Breast epithelium (tissue), 4 donors: ENCODE measurements at regions not wholly inside any gene's neighbourhood (a gene's known extent, or its start where the extent isn't known, plus 50 kb on each side); places are given as distances from the start of the nearest gene placed in this dataset.

Experiments used
- DNase-seq, 2 donors: peaks; one replicate each; pipeline ENCODE4 v3.0.0-alpha.2; 2019; ENCODE audit warnings: low spot score in 2 of 2
- H3K27ac ChIP-seq, 2 donors: fragments of 200-600 bp; sonication (generic) in 1 of 2; one replicate each; pipeline ENCODE4 v1.5.1; 2016 to 2019; ENCODE audit warnings: mild to moderate bottlenecking in 1 of 2
- H3K27me3 ChIP-seq, 2 donors: fragments of 200-600 bp; sonication (generic) in 1 of 2; one replicate each; pipeline versions ENCODE4 v1.5.1 to v1.6.0; 2017 to 2019; ENCODE audit warnings: control low read depth in 1 of 2, mild to moderate bottlenecking in 1 of 2
- H3K36me3 ChIP-seq: fragments of 200-600 bp; one replicate; pipeline ENCODE4 v1.5.1; 2019
- H3K4me1 ChIP-seq, 2 donors: fragments of 200-600 bp; sonication (generic); one replicate each; pipeline ENCODE4 v1.5.1; 2016 to 2019; ENCODE audit warnings: control low read depth in 1 of 2
- H3K4me3 ChIP-seq, 3 donors: fragments of 200-600 bp; sonication (generic); 1 replicate in 2 of 3; 2 replicates in 1 of 3; pipeline ENCODE4 v1.5.1; 2016 to 2019; ENCODE audit warnings: mild to moderate bottlenecking in 3 of 3, moderate library complexity in 2 of 3
- H3K9me3 ChIP-seq, 2 donors: fragments of 200-600 bp; sonication (generic) in 1 of 2; one replicate each; pipeline ENCODE4 v1.5.1; 2016 to 2019; ENCODE audit warnings: control low read depth in 1 of 2
- POLR2A ChIP-seq: fragments of 450-650 bp; IDR thresholded peaks from one replicate; pipeline ENCODE4 v1.6.1; 2016; ENCODE audit warnings: antibody characterized with exemption, mild to moderate bottlenecking, moderate library complexity
- POLR2AphosphoS5 ChIP-seq, 3 donors: sonication (generic); formaldehyde crosslinking; IDR thresholded peaks; one replicate each; pipeline ENCODE4 v1.6.1; 2017; ENCODE audit warnings: antibody characterized with exemption in 3 of 3
- intact Hi-C: fragments of 100-400 bp; cut with DNase I; formaldehyde crosslinking; loops from one replicate; pipeline ENCODE4 v1.15.1; 2023; ENCODE audit warnings: low total_unique reads
- TF ChIP-seq, protein P1 (sequence below), 3 donors: fragments of 450-650 bp; IDR thresholded peaks; one replicate each; pipeline ENCODE4 v1.5.1; 2016 to 2017; ENCODE audit warnings: antibody characterized with exemption in 3 of 3, mild to moderate bottlenecking in 3 of 3, moderate library complexity in 3 of 3

DNA sequence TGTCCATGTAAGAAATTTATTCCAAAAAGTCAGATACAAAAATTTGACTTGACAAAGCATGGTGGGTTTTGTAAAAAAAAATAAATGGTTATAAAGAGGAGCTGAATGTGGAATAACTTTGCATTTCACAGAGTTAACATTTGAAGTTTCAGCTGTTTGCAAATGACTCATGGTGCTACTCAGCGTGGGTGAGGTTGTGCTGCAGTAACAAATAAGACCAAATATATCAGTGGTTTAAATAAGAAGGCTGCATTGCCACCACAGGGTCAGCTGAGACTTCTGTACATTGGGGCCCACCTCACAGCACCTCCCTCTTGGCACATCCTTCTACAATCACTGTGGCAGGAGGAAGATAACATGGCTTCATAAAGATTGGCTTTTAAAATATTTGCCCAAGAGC, 272.5 kb upstream of the SULF2 start:
- H3K27ac ChIP-seq: no peak overlapping the region
- H3K36me3 ChIP-seq: no peaks in the 10 kb centered on the region
- no peak overlapping the region for H3K4me3 ChIP-seq
- no peak for DNase-seq
- intact Hi-C loops: no loop called here
- no peaks in the 10 kb centered on the region for H3K9me3 ChIP-seq
- H3K27me3 ChIP-seq: no peaks in the 10 kb centered on the region
- H3K4me1 ChIP-seq: no peaks in the 10 kb centered on the region
- TF ChIP-seq POLR2AphosphoS5 (IDR thresholded peaks at IDR 0.05): no peak
- no peak for TF ChIP-seq POLR2A
- TF ChIP-seq, protein P1, sequence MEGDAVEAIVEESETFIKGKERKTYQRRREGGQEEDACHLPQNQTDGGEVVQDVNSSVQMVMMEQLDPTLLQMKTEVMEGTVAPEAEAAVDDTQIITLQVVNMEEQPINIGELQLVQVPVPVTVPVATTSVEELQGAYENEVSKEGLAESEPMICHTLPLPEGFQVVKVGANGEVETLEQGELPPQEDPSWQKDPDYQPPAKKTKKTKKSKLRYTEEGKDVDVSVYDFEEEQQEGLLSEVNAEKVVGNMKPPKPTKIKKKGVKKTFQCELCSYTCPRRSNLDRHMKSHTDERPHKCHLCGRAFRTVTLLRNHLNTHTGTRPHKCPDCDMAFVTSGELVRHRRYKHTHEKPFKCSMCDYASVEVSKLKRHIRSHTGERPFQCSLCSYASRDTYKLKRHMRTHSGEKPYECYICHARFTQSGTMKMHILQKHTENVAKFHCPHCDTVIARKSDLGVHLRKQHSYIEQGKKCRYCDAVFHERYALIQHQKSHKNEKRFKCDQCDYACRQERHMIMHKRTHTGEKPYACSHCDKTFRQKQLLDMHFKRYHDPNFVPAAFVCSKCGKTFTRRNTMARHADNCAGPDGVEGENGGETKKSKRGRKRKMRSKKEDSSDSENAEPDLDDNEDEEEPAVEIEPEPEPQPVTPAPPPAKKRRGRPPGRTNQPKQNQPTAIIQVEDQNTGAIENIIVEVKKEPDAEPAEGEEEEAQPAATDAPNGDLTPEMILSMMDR (IDR thresholded peaks at IDR 0.05): no peak

DNA sequence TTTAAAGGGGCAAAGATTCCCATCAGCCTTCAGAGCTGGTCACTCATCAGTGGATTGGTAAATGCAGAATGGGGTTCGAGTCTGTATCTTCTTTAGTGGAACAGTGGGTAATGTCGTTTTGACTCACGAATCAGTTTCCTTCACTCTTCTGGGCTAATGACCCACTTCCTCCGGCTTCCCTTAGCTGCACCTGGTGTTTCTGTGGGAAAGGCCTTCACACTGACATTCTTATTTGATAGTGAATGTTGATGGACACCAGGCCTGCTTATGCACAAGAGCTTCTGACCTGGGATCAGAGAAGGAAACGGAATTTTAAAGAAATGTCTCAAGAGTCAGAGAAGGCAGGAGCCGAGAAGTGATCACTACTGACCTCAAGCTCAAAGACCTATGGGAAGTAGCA, 272.0 kb upstream of the SULF2 start:
- TF ChIP-seq POLR2A (no peak), POLR2AphosphoS5 (IDR thresholded peaks at IDR 0.05) (no peak)
- TF ChIP-seq, protein P1 (IDR thresholded peaks at IDR 0.05): no peak
- Histone ChIP-seq H3K27ac (no peak overlapping the region), H3K9me3 (no peaks in the 10 kb centered on the region), H3K27me3 (no peaks in the 10 kb centered on the region), H3K36me3 (no peaks in the 10 kb centered on the region), H3K4me1 (no peaks in the 10 kb centered on the region), H3K4me3 (no peak overlapping the region)
- intact Hi-C loops: no loop called here
- DNase-seq: no peak

DNA sequence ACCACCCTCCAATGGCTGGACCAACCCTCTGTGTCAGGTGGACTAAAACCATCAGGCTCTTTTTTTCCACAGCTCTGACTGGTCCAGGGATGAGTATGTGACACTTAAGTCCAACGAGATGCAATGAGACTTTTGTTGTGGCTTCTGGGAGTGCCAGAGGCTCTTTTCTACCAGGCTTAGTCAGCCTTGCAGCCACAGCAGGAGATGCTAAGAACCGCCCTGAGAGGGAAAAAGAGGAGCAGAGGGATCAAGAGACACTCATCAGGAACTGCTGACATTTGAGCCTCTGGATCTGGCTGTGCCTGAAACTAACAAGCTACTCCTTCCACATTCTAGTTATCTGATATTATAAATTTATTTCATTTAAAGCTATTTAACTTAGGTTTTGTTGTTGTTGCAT, 270.9 kb upstream of the SULF2 start:
- DNase-seq: no peak
- intact Hi-C loops: no loop called here

GRCh38 chr20:48054051-48054450, 268.8 kb upstream of the SULF2 start:
- Histone ChIP-seq H3K36me3 (no peaks in the 10 kb centered on the region), H3K9me3 (no peaks in the 10 kb centered on the region), H3K27me3 (no peaks in the 10 kb centered on the region), H3K4me1 (no peaks in the 10 kb centered on the region), H3K27ac (no peak overlapping the region), H3K4me3 (no peak overlapping the region)
- intact Hi-C loops: no loop called here
- TF ChIP-seq POLR2AphosphoS5 (IDR thresholded peaks at IDR 0.05) (no peak), POLR2A (no peak)
- TF ChIP-seq, protein P1 (IDR thresholded peaks at IDR 0.05): no peak
- no peak for DNase-seq

More for the DNA sequence above, 270.9 kb upstream of the SULF2 start:
- no peak overlapping the region for H3K4me3 ChIP-seq
- TF ChIP-seq POLR2AphosphoS5 (IDR thresholded peaks at IDR 0.05) (no peak), POLR2A (no peak)
- TF ChIP-seq, protein P1 (IDR thresholded peaks at IDR 0.05): no peak
- H3K9me3 ChIP-seq: no peaks in the 10 kb centered on the region
- no peaks in the 10 kb centered on the region for H3K27me3 ChIP-seq
- no peaks in the 10 kb centered on the region for H3K36me3 ChIP-seq
- no peak overlapping the region for H3K27ac ChIP-seq
- no peaks in the 10 kb centered on the region for H3K4me1 ChIP-seq

DNA sequence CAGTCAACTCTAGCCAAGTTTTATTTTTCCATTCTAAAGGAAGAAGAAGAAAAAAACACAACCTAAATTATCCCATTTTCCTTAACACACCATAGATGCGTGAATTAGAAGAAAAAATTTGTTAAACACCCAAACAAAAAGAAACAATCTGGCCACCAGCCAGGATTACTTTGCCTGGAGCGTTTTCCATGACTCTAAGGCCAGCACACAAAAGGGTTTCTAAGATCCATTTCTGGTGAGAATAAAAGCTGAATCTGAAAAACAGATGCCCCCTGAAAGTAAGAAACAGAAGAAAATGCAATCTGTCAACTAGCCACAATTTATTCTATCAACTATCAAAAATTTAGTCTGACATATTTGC, 267.2 kb upstream of the SULF2 start:
- intact Hi-C loops: no loop called here
- Histone ChIP-seq H3K27ac (no peak overlapping the region), H3K27me3 (no peaks in the 10 kb centered on the region), H3K9me3 (no peaks in the 10 kb centered on the region), H3K36me3 (no peaks in the 10 kb centered on the region), H3K4me1 (no peaks in the 10 kb centered on the region), H3K4me3 (no peak overlapping the region)
- no peak for DNase-seq
- TF ChIP-seq POLR2AphosphoS5 (IDR thresholded peaks at IDR 0.05) (no peak), POLR2A (no peak)
- TF ChIP-seq, protein P1 (IDR thresholded peaks at IDR 0.05): no peak
